Common myeloid progenitor, CD34-positive (primary cell): ENCODE measurements at regions not wholly inside any gene's neighbourhood (a gene's known extent, or its start where the extent isn't known, plus 50 kb on each side); places are given as distances from the start of the nearest gene placed in this dataset.

Experiments used
- CTCF ChIA-PET: fragments of 350-600 bp; sonication (Branson Sonifier 250); formaldehyde crosslinking; loops from one replicate; lab custom pipeline; 2021; ENCODE audit warnings: antibody characterized with exemption; lab: Charles Lee
- POLR2A ChIA-PET: fragments of 350-600 bp; sonication (Branson Sonifier 250); formaldehyde crosslinking; loops from one replicate; lab custom pipeline; 2021; ENCODE audit warnings: antibody characterized with exemption; lab: Charles Lee
- DNase-seq, 3 donors: peaks; one replicate each; pipeline versions ENCODE4 v3.0.0 to v3.0.0-alpha.2; 2013
- H3K27ac ChIP-seq, 2 experiments: 1 replicate in 1 of 2; 2 replicates in 1 of 2; pipeline ENCODE4 v1.7.0; 2013; ENCODE audit warnings: inconsistent platforms in 2 of 2, low read length in 2 of 2, mild to moderate bottlenecking in 2 of 2, low read depth in 1 of 2, moderate library complexity in 1 of 2; ENCODE audit not compliant: severe bottlenecking in 2 of 2, insufficient read depth in 1 of 2, poor library complexity in 1 of 2
- H3K27me3 ChIP-seq, 5 experiments: replicated peaks in 2 of 5; 1 replicate in 3 of 5; 2 replicates in 2 of 5; pipeline versions ENCODE4 v1.6.1 to v1.7.0; 2013; ENCODE audit warnings: low read length in 4 of 5, mild to moderate bottlenecking in 2 of 5, moderate library complexity in 2 of 5, inconsistent platforms in 1 of 5; ENCODE audit not compliant: insufficient read depth in 5 of 5, control insufficient read depth in 4 of 5
- H3K36me3 ChIP-seq, 4 experiments: 1 replicate in 2 of 4; 2 replicates in 2 of 4; pipeline versions ENCODE4 v1.6.1 to v1.7.0; 2013; ENCODE audit warnings: low read length in 3 of 4, control low read depth in 1 of 4, mild to moderate bottlenecking in 1 of 4; ENCODE audit not compliant: control insufficient read depth in 4 of 4, insufficient read depth in 4 of 4
- H3K4me1 ChIP-seq, 4 experiments: 1 replicate in 3 of 4; 2 replicates in 1 of 4; pipeline versions ENCODE4 v1.6.1 to v1.7.1; 2013; ENCODE audit warnings: low read length in 3 of 4, mild to moderate bottlenecking in 3 of 4, control low read depth in 1 of 4, inconsistent platforms in 1 of 4, moderate library complexity in 1 of 4; ENCODE audit not compliant: control insufficient read depth in 4 of 4, insufficient read depth in 4 of 4; ENCODE audit errors: control extremely low read depth in 1 of 4
- H3K4me3 ChIP-seq, 7 experiments: 1 replicate in 4 of 7; 2 replicates in 3 of 7; pipeline versions ENCODE4 v1.5.1 to v1.7.0; 2013; ENCODE audit warnings: mild to moderate bottlenecking in 7 of 7, low read length in 6 of 7, moderate library complexity in 6 of 7, inconsistent platforms in 2 of 7, low read depth in 2 of 7, control low read depth in 1 of 7; ENCODE audit not compliant: insufficient read depth in 4 of 7, control insufficient read depth in 1 of 7; ENCODE audit errors: extremely low read depth in 1 of 7
- H3K9me3 ChIP-seq, 5 experiments: 1 replicate in 4 of 5; 2 replicates in 1 of 5; pipeline versions ENCODE4 v1.6.1 to v1.7.1; 2013; ENCODE audit warnings: low read length in 4 of 5, mild to moderate bottlenecking in 2 of 5, inconsistent platforms in 1 of 5, low read depth in 1 of 5, moderate library complexity in 1 of 5; ENCODE audit not compliant: control insufficient read depth in 4 of 5, insufficient read depth in 2 of 5; ENCODE audit errors: control extremely low read depth in 1 of 5
- WGBS: methylation state at CpG from one replicate; pipeline ENCODE4 v1.1.5; 2013; ENCODE audit not compliant: insufficient coverage; 5-methylcytosine and 5-hydroxymethylcytosine counted together

DNA sequence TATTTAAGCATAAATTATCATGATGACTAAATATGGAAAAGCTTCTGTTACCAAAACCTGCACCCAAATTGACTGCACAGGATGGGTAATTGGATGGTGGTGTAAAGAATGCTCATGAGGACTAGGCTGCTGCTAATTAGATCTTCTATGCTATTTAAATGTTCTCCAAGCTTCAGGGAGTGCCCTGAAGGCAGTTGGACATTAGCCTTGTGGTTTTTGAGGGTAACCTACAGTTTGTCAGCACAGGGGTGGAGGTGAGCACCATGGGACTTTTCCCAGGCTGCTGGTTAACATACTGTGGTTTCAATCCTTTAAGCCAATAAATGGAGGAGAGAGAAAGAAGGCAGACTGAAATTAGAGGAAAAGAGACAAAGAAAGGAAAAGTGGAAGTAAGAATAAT lies 145.0 kb downstream of the WIF1 start:
- H3K36me3 ChIP-seq: no peaks in the 10 kb centered on the region
- CTCF ChIA-PET: no interaction called here
- peaks cover 0 to 2% (median 0%) of the 10 kb centered on the region in 5 experiments for H3K27me3 ChIP-seq
- peak in 1 of 3 donors; percentile 11 for DNase-seq
- H3K9me3 ChIP-seq: peaks cover 0 to 4% (median 0%) of the 10 kb centered on the region in 5 experiments
- no peak overlapping the region for H3K27ac ChIP-seq
- H3K4me3 ChIP-seq: no peak overlapping the region
- H3K4me1 ChIP-seq: peaks cover 0 to 4% (median 2%) of the 10 kb centered on the region in 4 experiments
- POLR2A ChIA-PET: no interaction called here

DNA sequence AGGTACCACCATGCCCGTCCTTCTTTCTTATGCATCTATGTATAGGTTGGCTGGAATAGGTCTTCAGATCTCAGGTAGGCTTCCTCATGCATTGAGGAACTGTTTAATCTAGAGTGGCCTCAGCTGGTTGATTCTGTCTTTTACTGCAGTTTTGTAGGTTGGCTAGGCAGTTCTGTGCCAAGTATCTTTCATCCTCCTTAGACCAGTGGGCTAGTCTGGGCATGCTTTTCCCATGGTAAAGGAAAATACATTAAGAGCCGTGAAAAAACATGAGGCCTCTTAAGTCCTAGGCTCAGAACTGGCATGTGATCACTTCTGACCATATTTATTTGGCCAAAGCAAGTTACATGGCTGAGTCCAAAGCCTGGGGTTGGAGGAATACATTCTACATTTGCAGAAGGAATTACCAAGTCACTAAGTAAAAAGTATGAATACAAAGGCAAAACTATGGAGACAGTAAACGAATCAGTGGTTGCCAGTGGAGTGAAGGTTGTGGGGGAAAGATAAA lies 137.3 kb downstream of the WIF1 start:
- POLR2A ChIA-PET: no interaction called here
- Histone ChIP-seq H3K27me3 (no peaks in the 10 kb centered on the region), H3K4me1 (no peaks in the 10 kb centered on the region), H3K27ac (no peak overlapping the region), H3K9me3 (peaks cover 0 to 13% (median 6%) of the 10 kb centered on the region in 5 experiments), H3K36me3 (no peaks in the 10 kb centered on the region), H3K4me3 (no peak overlapping the region)
- WGBS: 100% methylated on average over 2 of the region's 3 CpGs
- no peak for DNase-seq
- CTCF ChIA-PET: no interaction called here

DNA sequence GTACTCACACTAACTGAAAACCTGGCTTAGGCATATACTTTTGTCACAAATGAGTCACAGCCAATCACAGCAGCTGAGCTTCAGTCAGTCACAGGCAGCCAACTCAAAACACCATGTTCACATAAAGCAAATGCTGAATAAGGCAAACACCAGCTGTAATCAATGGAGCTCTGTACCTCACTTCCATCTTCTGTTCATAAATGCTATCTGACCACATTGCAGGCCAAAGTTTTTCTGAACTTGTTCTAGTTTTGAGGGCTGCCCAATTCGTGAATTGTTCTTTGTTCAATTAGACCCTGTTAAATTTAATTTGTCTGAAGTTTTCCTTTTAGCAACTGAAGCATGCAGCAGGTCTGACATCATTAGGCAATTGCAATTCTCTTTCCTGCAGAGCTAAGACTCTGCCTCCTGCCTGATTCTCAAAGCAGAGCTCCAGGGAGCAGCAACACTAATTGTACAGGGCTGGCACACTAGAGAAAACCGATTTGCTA lies 129.9 kb downstream of the WIF1 start:
- WGBS: 75% methylated on average over 1 of the region's 2 CpGs
- POLR2A ChIA-PET: no interaction called here
- CTCF ChIA-PET: no interaction called here
- H3K36me3 ChIP-seq: no peaks in the 10 kb centered on the region
- H3K27me3 ChIP-seq: peaks cover 0 to 6% (median 2%) of the 10 kb centered on the region in 5 experiments
- no peak overlapping the region for H3K4me3 ChIP-seq
- no peaks in the 10 kb centered on the region for H3K4me1 ChIP-seq
- no peak overlapping the region for H3K27ac ChIP-seq
- DNase-seq: no peak
- peaks cover 0 to 6% (median 0%) of the 10 kb centered on the region in 5 experiments for H3K9me3 ChIP-seq

DNA sequence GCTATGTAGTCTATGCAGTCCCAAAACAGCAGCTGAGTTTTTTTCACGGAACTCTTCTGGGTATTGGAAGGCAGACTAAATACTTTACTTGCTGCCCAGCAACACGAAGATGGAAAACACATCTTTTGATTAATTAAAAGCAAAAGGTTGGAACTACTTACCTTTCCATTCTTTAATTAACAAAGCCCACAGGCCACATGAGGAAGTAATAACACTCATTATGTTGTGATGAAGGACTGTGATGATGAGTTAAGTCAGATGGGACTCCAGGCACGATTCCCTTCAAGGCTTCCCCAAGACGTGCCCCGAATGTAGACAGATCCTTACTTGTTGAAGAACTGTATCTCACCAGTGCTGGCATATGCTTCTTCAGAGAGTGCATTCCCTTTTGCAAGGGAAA lies 129.0 kb downstream of the WIF1 start:
- WGBS: 92% methylated on average over 3 of the region's 5 CpGs
- H3K4me3 ChIP-seq: no peak overlapping the region
- peaks cover 0 to 6% (median 0%) of the 10 kb centered on the region in 5 experiments for H3K9me3 ChIP-seq
- CTCF ChIA-PET: no interaction called here
- no peak for DNase-seq
- H3K4me1 ChIP-seq: no peaks in the 10 kb centered on the region
- peaks cover 0 to 6% (median 2%) of the 10 kb centered on the region in 5 experiments for H3K27me3 ChIP-seq
- H3K36me3 ChIP-seq: no peaks in the 10 kb centered on the region
- no peak overlapping the region for H3K27ac ChIP-seq
- POLR2A ChIA-PET: no interaction called here

DNA sequence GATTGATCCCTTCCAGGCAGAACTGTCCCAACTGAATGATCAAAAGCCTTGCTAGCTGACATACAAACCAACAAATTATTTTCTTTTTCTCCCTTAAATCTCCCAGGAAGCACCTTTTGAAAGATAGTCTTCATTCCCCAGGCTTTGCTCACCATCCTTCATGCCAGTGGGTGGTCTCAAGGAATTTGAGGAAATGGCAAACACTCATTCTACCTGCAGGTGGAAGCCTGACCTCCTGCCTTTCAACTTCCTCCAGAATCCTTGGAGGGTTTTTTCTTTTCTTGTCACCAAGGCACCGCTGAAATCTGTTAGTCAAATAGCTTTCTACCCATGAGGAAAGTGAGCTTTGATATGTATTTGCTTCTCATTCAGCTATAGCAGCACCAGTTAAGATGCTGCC lies 128.5 kb downstream of the WIF1 start:
- no peak overlapping the region for H3K4me3 ChIP-seq
- POLR2A ChIA-PET: no interaction called here
- WGBS: no CpG with 5 or more reads among the region's 1 CpG
- no peaks in the 10 kb centered on the region for H3K4me1 ChIP-seq
- H3K36me3 ChIP-seq: no peaks in the 10 kb centered on the region
- DNase-seq: no peak
- H3K27ac ChIP-seq: no peak overlapping the region
- peaks cover 0 to 6% (median 0%) of the 10 kb centered on the region in 5 experiments for H3K9me3 ChIP-seq
- CTCF ChIA-PET: no interaction called here
- H3K27me3 ChIP-seq: peaks cover 0 to 6% (median 4%) of the 10 kb centered on the region in 5 experiments

DNA sequence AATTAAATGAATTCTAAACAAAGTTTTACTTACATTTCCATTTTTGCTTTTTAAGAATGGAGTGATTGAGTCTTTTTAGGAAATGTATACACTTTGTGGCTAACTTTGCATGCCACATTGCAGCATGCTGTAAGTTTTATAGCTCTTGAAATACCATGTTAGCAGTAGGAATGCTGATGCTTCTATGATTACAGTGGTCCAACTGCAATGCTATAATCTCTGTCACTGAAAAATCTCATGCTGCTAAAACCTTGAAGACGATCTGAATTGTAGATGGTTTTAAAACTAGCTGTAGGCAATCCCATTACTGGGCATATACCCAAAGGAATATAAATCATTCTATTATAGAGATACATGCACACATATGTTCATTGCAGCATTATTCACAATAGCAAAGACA lies 127.6 kb downstream of the WIF1 start:
- no peaks in the 10 kb centered on the region for H3K36me3 ChIP-seq
- POLR2A ChIA-PET: no interaction called here
- H3K27me3 ChIP-seq: peaks cover 0 to 8% (median 4%) of the 10 kb centered on the region in 5 experiments
- no CpG with 5 or more reads among the region's 1 CpG for WGBS
- no peaks in the 10 kb centered on the region for H3K4me1 ChIP-seq
- no peak overlapping the region for H3K4me3 ChIP-seq
- H3K27ac ChIP-seq: no peak overlapping the region
- H3K9me3 ChIP-seq: peaks cover 0 to 6% (median 0%) of the 10 kb centered on the region in 5 experiments
- DNase-seq: no peak
- CTCF ChIA-PET: no interaction called here

DNA sequence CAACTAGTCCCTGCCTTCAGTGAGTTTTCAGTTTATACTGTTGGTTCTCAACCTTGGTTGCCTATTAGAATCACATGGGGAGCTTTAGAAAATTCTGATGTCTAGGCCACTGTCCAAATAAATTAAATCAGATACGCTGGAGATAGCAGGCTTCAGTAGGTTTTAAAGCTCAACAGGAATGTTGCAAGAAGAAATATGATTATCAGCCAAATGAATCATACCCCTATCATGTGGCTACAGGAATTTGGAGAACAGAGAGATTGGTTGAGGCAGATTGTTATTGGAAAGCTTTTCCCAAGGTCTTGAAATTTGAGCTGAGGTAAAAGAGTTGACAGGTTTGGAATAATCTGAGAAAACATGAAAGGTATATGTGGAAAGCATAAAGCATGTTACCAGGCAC lies 125.3 kb downstream of the WIF1 start:
- 100% methylated on average over 1 of the region's 1 CpG for WGBS
- Histone ChIP-seq H3K4me1 (no peaks in the 10 kb centered on the region), H3K4me3 (no peak overlapping the region), H3K9me3 (peaks cover 0 to 6% (median 0%) of the 10 kb centered on the region in 5 experiments), H3K27ac (no peak overlapping the region), H3K27me3 (peaks cover 0 to 13% (median 4%) of the 10 kb centered on the region in 5 experiments), H3K36me3 (no peaks in the 10 kb centered on the region)
- ChIA-PET CTCF (interaction anchor here (1.2 kb wide), 1 partner anchor 194 kb away, joined by 3 read pairs; no protein-coding TSS in a partner anchor), POLR2A (no interaction called here)
- no peak for DNase-seq
